ENCODE measurements at regions not wholly inside any gene's neighbourhood (a gene's known extent, or its start where the extent isn't known, plus 50 kb on each side); places are given as distances from the start of the nearest gene placed in this dataset.
A peak's percentile ranks its signal among the peaks of the same experiment; 100 is the strongest.

DNA sequence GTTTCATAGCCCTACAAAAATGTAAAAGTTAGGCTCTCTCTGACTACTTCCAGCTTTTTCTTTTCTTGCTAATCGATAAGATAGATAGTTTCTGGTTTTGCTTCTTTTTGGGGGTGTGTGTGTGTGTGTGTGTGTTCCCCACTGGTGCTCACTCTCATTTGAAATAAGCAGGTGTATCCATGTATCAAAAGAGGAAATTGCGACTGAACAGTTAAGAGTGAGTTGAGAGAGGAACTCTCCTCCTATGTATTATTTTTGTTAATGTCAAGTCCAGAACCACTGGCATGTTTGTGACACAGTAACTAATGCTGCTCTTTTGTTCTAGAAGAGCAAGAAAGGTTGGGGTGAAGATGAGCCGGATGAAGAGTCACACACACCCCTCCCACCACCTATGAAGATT lies 96.7 kb upstream of the UMPS start:
- WGBS, 2 donors: 89% methylated on average over 3 of the region's 3 CpGs
- Histone ChIP-seq H3K27ac (no peak overlapping the region), H3K9me3 (no peaks in the 10 kb centered on the region), H3K4me1 (no peaks in the 10 kb centered on the region), H3K4me3 (no peak overlapping the region), H3K36me3 (peaks cover 0 to 11% (median 0%) of the 10 kb centered on the region in 3 donors), H3K27me3 (no peaks in the 10 kb centered on the region)
- no peak for DNase-seq (ENCODE audit: low spot score in 2 of 2)
- TF ChIP-seq, protein P1, sequence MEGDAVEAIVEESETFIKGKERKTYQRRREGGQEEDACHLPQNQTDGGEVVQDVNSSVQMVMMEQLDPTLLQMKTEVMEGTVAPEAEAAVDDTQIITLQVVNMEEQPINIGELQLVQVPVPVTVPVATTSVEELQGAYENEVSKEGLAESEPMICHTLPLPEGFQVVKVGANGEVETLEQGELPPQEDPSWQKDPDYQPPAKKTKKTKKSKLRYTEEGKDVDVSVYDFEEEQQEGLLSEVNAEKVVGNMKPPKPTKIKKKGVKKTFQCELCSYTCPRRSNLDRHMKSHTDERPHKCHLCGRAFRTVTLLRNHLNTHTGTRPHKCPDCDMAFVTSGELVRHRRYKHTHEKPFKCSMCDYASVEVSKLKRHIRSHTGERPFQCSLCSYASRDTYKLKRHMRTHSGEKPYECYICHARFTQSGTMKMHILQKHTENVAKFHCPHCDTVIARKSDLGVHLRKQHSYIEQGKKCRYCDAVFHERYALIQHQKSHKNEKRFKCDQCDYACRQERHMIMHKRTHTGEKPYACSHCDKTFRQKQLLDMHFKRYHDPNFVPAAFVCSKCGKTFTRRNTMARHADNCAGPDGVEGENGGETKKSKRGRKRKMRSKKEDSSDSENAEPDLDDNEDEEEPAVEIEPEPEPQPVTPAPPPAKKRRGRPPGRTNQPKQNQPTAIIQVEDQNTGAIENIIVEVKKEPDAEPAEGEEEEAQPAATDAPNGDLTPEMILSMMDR (IDR thresholded peaks at IDR 0.05): no peak
- TF ChIP-seq EP300 (IDR thresholded peaks at IDR 0.05) (no peak), POLR2A (IDR thresholded peaks at IDR 0.05) (no peak)

DNA sequence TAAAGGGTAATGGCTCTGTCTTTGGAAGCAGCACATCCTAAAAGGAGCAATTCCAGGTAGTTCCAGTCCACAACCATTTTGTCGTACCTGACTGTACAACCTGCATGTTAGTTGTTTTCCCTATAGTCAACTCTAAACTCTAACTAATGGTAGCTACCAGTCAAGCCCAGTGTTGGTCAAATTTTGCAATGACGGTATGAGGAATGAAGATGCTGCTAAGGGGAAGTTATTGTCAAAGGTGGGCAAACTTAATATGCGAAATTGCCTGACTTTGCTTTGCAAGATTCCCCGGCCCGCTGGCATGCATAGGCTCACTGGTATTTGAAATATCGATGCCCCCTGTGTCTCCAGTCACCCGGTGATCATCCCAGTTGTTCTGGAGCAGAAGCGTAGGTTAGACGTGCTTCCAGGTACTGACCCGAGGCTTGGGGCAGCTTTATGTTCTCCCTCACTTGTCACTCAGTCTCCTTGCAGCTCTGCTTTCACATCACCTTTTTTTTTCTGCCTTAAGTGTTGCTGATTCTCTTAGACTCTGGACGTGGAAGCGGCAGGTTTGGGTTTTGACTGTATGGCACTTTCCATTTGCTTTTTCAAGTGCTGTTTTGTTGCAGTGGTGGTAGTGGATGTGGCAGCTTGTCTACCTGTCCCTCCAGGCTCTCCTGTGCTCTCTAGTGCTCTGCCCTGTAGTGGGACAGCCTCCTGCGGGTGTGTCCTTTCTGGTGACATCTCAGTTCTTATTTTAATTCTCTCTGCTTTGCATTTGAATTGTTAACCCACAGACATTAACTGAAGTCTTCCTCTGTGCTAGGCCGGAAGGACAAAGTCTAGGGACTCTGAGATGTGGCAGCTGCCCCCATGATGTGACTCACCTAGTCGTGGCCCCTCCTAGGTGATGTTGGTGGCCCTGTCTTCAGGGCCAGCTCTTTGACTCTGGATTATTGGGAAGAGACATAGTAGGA lies 95.8 kb upstream of the UMPS start:
- Histone ChIP-seq H3K27me3 (no peaks in the 10 kb centered on the region), H3K4me3 (no peak overlapping the region), H3K27ac (peak overlapping the region in 1 of 4 donors; percentile 25), H3K36me3 (peaks cover 0 to 11% (median 0%) of the 10 kb centered on the region in 3 donors), H3K4me1 (no peaks in the 10 kb centered on the region), H3K9me3 (no peaks in the 10 kb centered on the region)
- TF ChIP-seq EP300 (IDR thresholded peaks at IDR 0.05) (no peak), POLR2A (IDR thresholded peaks at IDR 0.05) (no peak)
- TF ChIP-seq, protein P1 (IDR thresholded peaks at IDR 0.05): no peak
- 83 to 90% methylated on average over 15 of the region's 15 CpGs for WGBS, 2 donors
- no peak for DNase-seq (ENCODE audit: low spot score in 2 of 2)

- Histone ChIP-seq H3K4me3 (no peak overlapping the region), H3K9me3 (no peaks in the 10 kb centered on the region), H3K36me3 (peaks cover 0 to 11% (median 0%) of the 10 kb centered on the region in 3 donors), H3K27ac (no peak overlapping the region), H3K4me1 (no peaks in the 10 kb centered on the region), H3K27me3 (no peaks in the 10 kb centered on the region)
- TF ChIP-seq EP300 (IDR thresholded peaks at IDR 0.05): no peak
- TF ChIP-seq POLR2A (IDR thresholded peaks at IDR 0.05): no peak
- TF ChIP-seq, protein P1 (IDR thresholded peaks at IDR 0.05): no peak
- no peak for DNase-seq (ENCODE audit: low spot score in 2 of 2)
- WGBS, 2 donors: 91 to 100% methylated on average over 1 of the region's 1 CpG
Measured at GRCh38 chr3:124635169-124635539, 95.1 kb upstream of the UMPS start.

- no peak for DNase-seq (ENCODE audit: low spot score in 2 of 2)
- Histone ChIP-seq H3K4me3 (no peak overlapping the region), H3K9me3 (no peaks in the 10 kb centered on the region), H3K27ac (peak overlapping the region in 1 of 4 donors; percentile 8), H3K4me1 (no peaks in the 10 kb centered on the region), H3K36me3 (peaks cover 0 to 11% (median 0%) of the 10 kb centered on the region in 3 donors), H3K27me3 (no peaks in the 10 kb centered on the region)
- 44 to 54% methylated on average over 5 of the region's 5 CpGs for WGBS, 2 donors
- TF ChIP-seq POLR2A (IDR thresholded peaks at IDR 0.05) (no peak), EP300 (IDR thresholded peaks at IDR 0.05) (no peak)
- TF ChIP-seq, protein P1 (IDR thresholded peaks at IDR 0.05): no peak
Measured at GRCh38 chr3:124636101-124636862, 94.0 kb upstream of the UMPS start.
